Muscle of arm (tissue), 1 donor: ENCODE measurements at regions not wholly inside any gene's neighbourhood (a gene's known extent, or its start where the extent isn't known, plus 50 kb on each side); places are given as distances from the start of the nearest gene placed in this dataset.
"Not testable (repeated sequence)": the region's sequence is repeated elsewhere in the genome, so short reads cannot be mapped to it uniquely, and the experiment has no call there.

ENCODE experiments used
- DNase-seq: peaks from one replicate; pipeline ENCODE4 v3.0.0-alpha.2; 2013

GRCh38 chr16:77066896-77067496, 124.0 kb upstream of the MON1B start:
- no peak for DNase-seq

- no peak for DNase-seq
These were observed 123.1 kb upstream of the MON1B start for GRCh38 chr16:77067900-77068299.

GRCh38 chr16:77068402-77068801, 122.6 kb upstream of the MON1B start:
- no peak for DNase-seq

GRCh38 chr16:77069929-77070328, 121.1 kb upstream of the MON1B start:
- DNase-seq: no peak

GRCh38 chr16:77070683-77071082, 120.3 kb upstream of the MON1B start:
- no peak for DNase-seq

GRCh38 chr16:77076839-77077238, 114.2 kb upstream of the MON1B start:
- DNase-seq: no peak

GRCh38 chr16:77077256-77077922, 113.6 kb upstream of the MON1B start:
- no peak for DNase-seq

- DNase-seq: peak; percentile 41
These were observed 105.0 kb upstream of the MON1B start for GRCh38 chr16:77085981-77086380.

- no peak for DNase-seq
These were observed 100.9 kb upstream of the MON1B start for GRCh38 chr16:77090062-77090461.

GRCh38 chr16:77093309-77093708, 97.7 kb upstream of the MON1B start:
- no peak for DNase-seq

- no peak for DNase-seq
These were observed 97.0 kb upstream of the MON1B start for GRCh38 chr16:77093999-77094398.

- DNase-seq: no peak
These were observed 79.9 kb upstream of the MON1B start for GRCh38 chr16:77111056-77111565.

GRCh38 chr16:77112746-77113145, 78.2 kb upstream of the MON1B start:
- DNase-seq: no peak

- DNase-seq: peak; percentile 69
These were observed 77.2 kb upstream of the MON1B start for GRCh38 chr16:77113835-77114234.

GRCh38 chr16:77114361-77114760, 76.6 kb upstream of the MON1B start:
- not testable (repeated sequence) for DNase-seq

GRCh38 chr16:77116856-77117255, 74.1 kb upstream of the MON1B start:
- DNase-seq: no peak

GRCh38 chr16:77117707-77118106, 73.3 kb upstream of the MON1B start:
- DNase-seq: no peak

GRCh38 chr16:77131398-77131797, 59.6 kb upstream of the MON1B start:
- DNase-seq: no peak

- no peak for DNase-seq
These were observed 58.9 kb upstream of the MON1B start for GRCh38 chr16:77132051-77132618.

- DNase-seq: no peak
These were observed 57.3 kb upstream of the MON1B start for GRCh38 chr16:77133706-77134105.

GRCh38 chr16:77137045-77137444, 53.9 kb upstream of the MON1B start:
- DNase-seq: no peak
